A549 (cell line): ENCODE measurements at regions not wholly inside any gene's neighbourhood (a gene's known extent, or its start where the extent isn't known, plus 50 kb on each side); places are given as distances from the start of the nearest gene placed in this dataset.

ENCODE experiments used
- ATAC-seq, 2 experiments: fragments of 200-7000 bp in 1 of 2; fragments of >200 bp in 1 of 2; cut with Nextera tagmentation in 1 of 2; cut with Tn5 transposase in 1 of 2; 3 replicates each; pipeline versions ENCODE4 v1.8.0 to v1.9.1; 2018 to 2020; ENCODE audit warnings: mild to moderate bottlenecking in 1 of 2, moderate library complexity in 1 of 2
- CTCF ChIA-PET: fragments of 300-600 bp; sonication (Branson Sonifier 250); formaldehyde crosslinking; extraction: SDS; loops from one replicate; lab custom pipeline; 2021; ENCODE audit warnings: antibody characterized with exemption, inconsistent platforms; lab: Yijun Ruan, JAX
- POLR2A ChIA-PET: fragments of 350-600 bp; formaldehyde crosslinking; extraction: SDS; loops from one replicate; lab custom pipeline; 2021; ENCODE audit warnings: antibody characterized with exemption, inconsistent platforms; lab: Yijun Ruan, JAX
- DNase-seq, 2 experiments: peaks; one replicate each; pipeline versions ENCODE4 v3.0.0 to v3.0.0-alpha.2; 2011 to 2016; ENCODE audit warnings: low read depth in 1 of 2, low spot score in 1 of 2
- FAIRE-seq: peaks from 2 replicates; lab custom pipeline; 2011; peaks lifted over from hg19 to GRCh38; lab: Jason Lieb, UNC
- H3K27ac ChIP-seq, 2 experiments: fragments of >200 bp; sonication (Bioruptor Twin); formaldehyde crosslinking; 3 replicates each; pipeline ENCODE4 v1.5.1; 2016 to 2017
- H3K4me1 ChIP-seq: fragments of >200 bp; sonication (Bioruptor Twin); formaldehyde crosslinking; 3 replicates; pipeline ENCODE4 v1.6.1; 2016
- H3K4me2 ChIP-seq: fragments of >200 bp; sonication (Bioruptor Twin); formaldehyde crosslinking; 3 replicates; pipeline ENCODE4 v1.6.1; 2016
- H3K4me3 ChIP-seq: fragments of >200 bp; sonication (Bioruptor Twin); formaldehyde crosslinking; 3 replicates; pipeline ENCODE4 v1.5.1; 2016
- H3K9me3 ChIP-seq: fragments of >200 bp; sonication (Bioruptor Twin); formaldehyde crosslinking; 3 replicates; pipeline ENCODE4 v1.6.1; 2016
- ATOH8 ChIP-seq: fragments of 250-450 bp; sonication (Bioruptor Pico); IDR thresholded peaks from 2 replicates; pipeline ENCODE4 v1.5.0; 2020; ENCODE audit warnings: low read depth, mild to moderate bottlenecking, moderate library complexity
- BCL3 ChIP-seq: fragments of >200 bp; sonication (Bioruptor Twin); formaldehyde crosslinking; IDR thresholded peaks from 3 replicates; pipeline ENCODE4 v1.6.1; 2016
- BHLHE40 ChIP-seq: IDR thresholded peaks from 2 replicates; pipeline ENCODE4 v1.6.1; 2012; ENCODE audit warnings: low read depth, low read length, inconsistent platforms
- CTCF ChIP-seq: fragments of >200 bp; sonication (Bioruptor Twin); formaldehyde crosslinking; IDR thresholded peaks from 3 replicates; pipeline ENCODE4 v1.5.1; 2016
- EHMT2 ChIP-seq: fragments of 200-600 bp; sonication (generic); IDR thresholded peaks from 2 replicates; pipeline ENCODE4 v1.6.1; 2016; ENCODE audit warnings: antibody characterized with exemption, low read depth, mild to moderate bottlenecking, moderate library complexity
- ELK1 ChIP-seq: fragments of 150-350 bp; IDR thresholded peaks from 2 replicates; pipeline ENCODE4 v1.6.1; 2014; ENCODE audit warnings: low read depth, mild to moderate bottlenecking, low read length
- GATA3 ChIP-seq: IDR thresholded peaks from 2 replicates; pipeline ENCODE4 v1.6.1; 2012; ENCODE audit warnings: borderline replicate concordance
- HDAC2 ChIP-seq: fragments of 200-600 bp; sonication (generic); IDR thresholded peaks from 2 replicates; pipeline ENCODE4 v1.6.1; 2016
- HMGXB4 ChIP-seq: fragments of 250-450 bp; sonication (Bioruptor Pico); IDR thresholded peaks from 2 replicates; pipeline ENCODE4 v1.5.0; 2021; ENCODE audit warnings: mild to moderate bottlenecking, moderate library complexity, borderline replicate concordance
- HOXB5 ChIP-seq: fragments of 250-450 bp; sonication (Bioruptor Pico); IDR thresholded peaks from 2 replicates; pipeline ENCODE4 v1.5.0; 2020; ENCODE audit warnings: mild to moderate bottlenecking, moderate library complexity
- KDM1A ChIP-seq: fragments of 200-600 bp; sonication (generic); IDR thresholded peaks from 2 replicates; pipeline ENCODE4 v1.6.1; 2016; ENCODE audit warnings: low read depth, mild to moderate bottlenecking
- KDM5A ChIP-seq: fragments of 200-600 bp; sonication (generic); IDR thresholded peaks from 2 replicates; pipeline ENCODE4 v1.6.1; 2016; ENCODE audit warnings: antibody characterized with exemption, mild to moderate bottlenecking
- NR3C1 ChIP-seq: fragments of >200 bp; sonication (Bioruptor Twin); formaldehyde crosslinking; IDR thresholded peaks from 3 replicates; pipeline ENCODE4 v1.6.1; 2017
- RAD21 ChIP-seq, 2 experiments: fragments of >200 bp in 1 of 2; sonication (Bioruptor Twin) in 1 of 2; formaldehyde crosslinking in 1 of 2; IDR thresholded peaks in 1 of 2; conservative IDR thresholded peaks in 1 of 2; 2 replicates in 1 of 2; 3 replicates in 1 of 2; pipeline ENCODE4 v1.6.1; 2012 to 2018; ENCODE audit warnings: inconsistent platforms in 1 of 2
- TP53 ChIP-seq: fragments of 250-450 bp; sonication (Bioruptor Pico); IDR thresholded peaks from 2 replicates; pipeline ENCODE4 v1.5.0; 2021; ENCODE audit warnings: mild to moderate bottlenecking, moderate library complexity
- WGBS: methylation state at CpG from one replicate; pipeline ENCODE4 v1.1.6; 2017; ENCODE audit errors: missing lambda C conversion rate; 5-methylcytosine and 5-hydroxymethylcytosine counted together

GRCh38 chr16:50961952-50962351, 189.1 kb downstream of the SALL1 start:
- no peak for FAIRE-seq
- no peaks in the 10 kb centered on the region for H3K9me3 ChIP-seq
- 11% methylated on average over 7 of the region's 7 CpGs for WGBS
- TF ChIP-seq ATOH8 (CRISPR knock-in tag) = no peak
- no peak for TF ChIP-seq ELK1
- no peak for TF ChIP-seq BHLHE40
- TF ChIP-seq RAD21 (conservative IDR thresholded peaks at IDR 0.05 in 1 of 2, IDR thresholded peaks at IDR 0.05 in 1 of 2) = no peak
- TF ChIP-seq HMGXB4 (CRISPR knock-in tag) = no peak
- no peak for TF ChIP-seq KDM5A
- no peak for TF ChIP-seq HDAC2
- TF ChIP-seq TP53 (CRISPR knock-in tag) = no peak
- TF ChIP-seq GATA3 = no peak
- TF ChIP-seq NR3C1 = no peak
- no peak for TF ChIP-seq CTCF
- no peak for TF ChIP-seq HOXB5 (CRISPR knock-in tag)
- no peak for TF ChIP-seq BCL3
- TF ChIP-seq, all 56 proteins: peak for 0
- ChIA-PET CTCF (no interaction called here), POLR2A (no interaction called here)
- Histone ChIP-seq H3K4me1 (no peaks in the 10 kb centered on the region), H3K4me2 (no peak overlapping the region), H3K4me3 (no peak overlapping the region), H3K27ac (no peak overlapping the region)
- no peak for DNase-seq
- no peak for ATAC-seq

- H3K9me3 ChIP-seq = no peaks in the 10 kb centered on the region
- ATAC-seq = no peak
- H3K27ac ChIP-seq = no peak overlapping the region
- no peaks in the 10 kb centered on the region for H3K4me1 ChIP-seq
- TF ChIP-seq KDM5A (no peak), RAD21 (conservative IDR thresholded peaks at IDR 0.05 in 1 of 2, IDR thresholded peaks at IDR 0.05 in 1 of 2) (no peak), KDM1A (no peak), EHMT2 (no peak), GATA3 (no peak)
- WGBS = 25% methylated on average over 2 of the region's 2 CpGs
- no peak overlapping the region for H3K4me3 ChIP-seq
- FAIRE-seq = no peak
- no peak for DNase-seq
- CTCF ChIA-PET = interaction anchor here (0.6 kb wide), 1 partner anchor 1744 kb away, joined by 3 read pairs; no protein-coding TSS in a partner anchor
- POLR2A ChIA-PET = no interaction called here
- H3K4me2 ChIP-seq = no peak overlapping the region
Measured at GRCh38 chr16:50960517-50961202, 190.4 kb downstream of the SALL1 start.
